DMS114 treated with DMSO at 0.1 percent for 48 hours (cell line): ENCODE measurements at regions not wholly inside any gene's neighbourhood (a gene's known extent, or its start where the extent isn't known, plus 50 kb on each side); places are given as distances from the start of the nearest gene placed in this dataset.
"Not testable (repeated sequence)": the region's sequence is repeated elsewhere in the genome, so short reads cannot be mapped to it uniquely, and the experiment has no call there.

ENCODE experiments used
- DNase-seq: peaks from one replicate; lab custom pipeline; 2025; ENCODE audit not compliant: unreplicated experiment; lab: John Stamatoyannopoulos, UW

DNA sequence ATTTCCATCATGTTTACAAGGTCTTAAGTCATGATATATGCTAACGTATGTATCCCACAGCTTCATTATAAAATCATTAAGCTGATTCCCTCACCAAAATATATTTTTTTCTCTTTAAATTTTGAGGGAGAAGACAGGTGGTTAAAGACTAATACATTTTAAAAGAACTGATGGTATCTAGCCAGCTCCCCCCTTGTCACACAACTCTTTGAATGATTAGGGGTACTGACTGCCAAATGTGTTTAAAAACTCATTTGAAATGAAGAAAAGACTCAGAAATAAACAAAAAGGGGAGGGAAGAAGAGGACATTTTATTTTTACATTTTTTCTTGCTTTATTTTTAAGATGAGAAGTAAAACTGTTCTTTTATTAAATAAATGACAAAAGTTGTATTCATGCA is 805.3 kb downstream of the SATB2 start:
- no peak for DNase-seq

DNA sequence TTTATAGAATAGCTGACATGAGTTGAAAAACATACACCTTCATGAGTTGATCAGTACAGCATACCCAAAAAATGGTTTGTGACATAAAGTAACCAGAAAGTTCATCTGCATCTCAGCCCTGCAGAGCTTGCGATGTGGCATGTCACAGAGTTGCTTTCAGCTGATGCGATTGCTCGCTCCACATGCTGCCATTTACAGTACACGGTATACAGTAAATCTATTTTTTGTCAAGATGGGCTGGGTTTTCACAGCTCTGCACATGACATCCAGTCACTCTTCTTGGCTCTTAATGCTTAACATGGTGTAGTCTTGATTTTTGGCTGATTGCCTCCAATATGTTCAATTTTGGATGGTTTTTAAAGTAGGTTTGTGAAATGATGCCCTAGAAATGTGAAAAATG is 811.9 kb downstream of the SATB2 start:
- no peak for DNase-seq

DNA sequence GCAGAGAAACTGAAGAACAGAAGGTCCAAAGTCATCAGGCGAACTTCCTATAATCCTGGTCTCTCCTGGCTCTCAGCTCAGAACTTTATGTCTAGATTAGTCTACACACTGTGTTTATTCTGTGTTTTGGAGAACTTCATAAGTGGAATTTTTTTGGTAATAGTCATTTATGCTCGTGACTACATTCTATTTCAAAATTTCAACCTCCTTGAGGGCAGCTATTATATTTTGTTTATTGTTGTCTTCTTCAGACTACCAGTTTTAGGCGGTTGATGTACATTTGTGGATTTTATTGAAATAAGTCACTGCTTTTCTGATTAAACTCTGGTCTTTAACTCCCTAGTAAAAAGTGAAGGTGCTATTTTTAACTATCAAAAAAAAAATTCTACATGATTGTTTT is 816.6 kb downstream of the SATB2 start:
- DNase-seq, result no peak

DNA sequence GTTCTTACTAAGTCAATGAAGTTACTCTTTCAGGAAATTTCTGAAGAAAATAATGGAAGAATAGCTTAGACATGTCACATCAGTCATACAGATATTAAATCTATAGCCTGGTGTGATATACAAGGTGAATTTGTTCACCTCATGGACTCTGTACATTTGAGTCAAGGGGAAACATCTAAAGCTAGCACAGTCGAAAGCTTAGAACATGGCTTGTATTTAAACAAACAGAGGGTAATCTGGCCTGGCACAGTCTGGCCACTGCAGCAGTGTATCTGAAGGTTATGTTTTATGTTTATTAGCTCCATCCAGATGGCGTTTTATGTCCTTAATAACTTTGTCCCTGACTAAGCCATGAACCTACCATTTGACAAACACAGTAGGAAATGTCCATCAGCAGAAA is 817.3 kb downstream of the SATB2 start:
- no peak for DNase-seq

DNA sequence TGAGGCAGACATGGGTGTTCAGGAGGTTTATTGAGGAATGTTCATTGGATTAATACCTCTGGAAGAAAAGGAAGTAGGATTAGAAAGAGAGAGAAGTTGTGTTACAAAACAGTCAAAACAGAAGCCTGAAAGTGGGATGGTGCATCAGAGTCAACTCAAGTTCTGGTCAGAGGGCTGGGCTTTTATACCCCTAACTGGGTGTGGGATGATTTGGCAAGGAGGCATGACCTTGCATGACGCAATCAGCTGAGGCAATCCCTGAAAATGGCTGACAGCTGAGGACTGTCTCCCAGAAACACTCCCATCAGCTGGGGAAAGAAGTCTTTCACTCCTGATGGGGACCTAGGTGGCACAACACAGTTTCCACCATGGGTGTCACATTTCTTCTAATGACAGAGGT is 818.2 kb downstream of the SATB2 start:
- DNase-seq, result no peak

DNA sequence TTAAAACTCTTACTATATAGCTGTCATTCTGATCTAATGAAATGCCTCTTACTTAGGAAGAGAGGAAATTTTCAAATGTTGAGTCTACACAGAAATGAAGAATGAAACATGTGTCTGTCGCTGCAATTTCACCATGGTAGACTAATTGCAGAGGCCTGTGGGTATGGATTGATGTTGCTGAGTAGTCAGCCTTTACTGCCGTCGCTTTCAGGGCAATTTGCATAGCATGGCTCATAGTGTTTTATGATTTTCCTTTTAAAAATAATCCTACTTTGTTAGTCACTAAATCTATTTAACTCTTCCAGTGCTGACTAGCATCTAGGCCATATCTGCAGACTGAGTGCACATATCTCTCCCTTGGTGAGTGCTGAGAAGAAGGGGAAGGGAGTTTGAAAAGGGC is 819.2 kb downstream of the SATB2 start:
- no peak for DNase-seq

DNA sequence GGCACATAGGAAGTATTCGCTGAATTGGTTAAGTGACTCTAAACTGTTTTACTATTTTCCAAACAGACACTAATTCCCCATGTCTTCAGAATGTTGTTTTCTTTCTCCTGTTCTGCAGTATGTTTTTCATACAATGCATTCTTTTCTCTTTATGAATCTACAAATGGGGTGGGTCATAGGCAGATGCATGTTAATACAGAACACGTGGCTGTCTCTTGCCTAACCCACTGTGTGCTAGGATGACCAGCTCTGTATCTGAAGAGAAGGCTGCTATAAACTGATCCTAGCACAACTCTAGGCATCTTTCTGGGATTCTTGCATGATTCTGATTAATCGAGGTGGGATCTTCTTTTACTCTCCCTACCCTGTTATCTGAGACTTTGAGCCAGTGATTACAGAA is 826.0 kb downstream of the PLCL1 start:
- DNase-seq, result no peak

DNA sequence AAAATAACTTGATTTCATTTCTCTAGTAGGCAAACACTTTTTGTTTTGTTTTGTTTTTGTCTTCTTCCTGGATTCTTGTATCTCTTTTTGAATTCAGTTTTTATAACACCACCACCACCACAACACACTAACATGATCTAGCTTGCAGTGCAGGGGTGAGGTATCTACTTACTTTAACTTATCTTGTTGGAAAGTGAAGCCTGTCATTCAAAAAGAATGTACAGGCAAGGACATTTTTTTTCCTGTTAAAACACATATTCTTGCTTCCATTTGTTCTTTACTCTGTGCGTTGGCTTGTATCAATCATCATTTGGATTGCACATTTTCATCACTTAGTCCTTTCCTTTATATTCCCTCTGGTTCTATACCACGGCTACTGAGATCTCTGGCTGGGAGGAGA is 824.2 kb downstream of the PLCL1 start:
- no peak for DNase-seq

DNA sequence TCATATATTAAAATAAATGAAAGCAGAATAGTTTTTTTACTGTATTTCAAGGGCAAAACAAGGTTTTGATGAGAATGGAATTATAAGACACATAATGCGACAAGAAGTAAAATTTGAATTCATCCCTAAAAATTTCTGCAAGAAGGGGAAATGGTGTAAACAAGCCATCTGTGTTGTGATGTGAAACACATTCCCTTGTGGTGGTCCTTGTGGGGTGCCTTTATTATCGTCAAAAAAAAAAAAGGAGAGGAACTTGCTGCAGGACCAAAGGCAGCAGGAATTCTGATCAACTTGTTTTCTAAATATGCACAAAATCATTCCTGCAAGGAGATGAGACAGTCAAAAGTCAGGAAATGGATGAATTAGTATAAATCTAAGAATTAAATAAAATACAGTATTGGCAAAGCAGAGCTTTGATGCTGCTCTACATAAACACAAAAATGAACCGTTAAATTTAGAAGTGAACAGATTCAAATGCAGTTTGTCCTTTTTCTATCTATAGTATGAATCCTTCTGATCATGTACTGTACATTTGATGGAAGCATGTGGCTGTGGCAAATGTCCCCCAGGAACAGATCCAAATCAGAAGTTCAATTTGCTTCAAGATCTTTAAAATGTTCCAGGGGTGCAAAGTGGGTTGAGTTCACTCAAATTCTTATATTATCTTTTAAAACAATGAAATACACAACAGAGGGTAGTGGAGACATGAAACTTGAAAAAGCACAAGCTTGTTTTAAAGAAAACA is 818.8 kb downstream of the PLCL1 start:
- no peak for DNase-seq

DNA sequence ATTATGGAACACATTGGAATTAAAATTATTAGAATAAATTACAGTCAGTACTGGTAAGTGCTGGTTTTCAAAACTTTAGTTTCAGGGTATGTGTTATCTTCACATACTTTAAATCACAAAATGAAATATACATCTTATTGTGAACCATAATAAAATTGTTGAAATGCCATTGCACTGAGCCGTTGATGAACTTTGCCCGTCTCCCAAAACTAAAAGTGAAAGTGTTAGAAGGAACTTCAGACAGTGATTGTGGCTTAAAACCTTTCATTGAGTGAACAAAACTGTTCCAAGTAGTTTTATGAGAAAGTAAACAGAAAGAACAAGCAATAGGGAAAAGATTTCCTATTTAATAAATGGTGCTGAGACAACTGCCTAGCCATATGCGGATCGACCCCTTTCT is 811.6 kb downstream of the PLCL1 start:
- no peak for DNase-seq

DNA sequence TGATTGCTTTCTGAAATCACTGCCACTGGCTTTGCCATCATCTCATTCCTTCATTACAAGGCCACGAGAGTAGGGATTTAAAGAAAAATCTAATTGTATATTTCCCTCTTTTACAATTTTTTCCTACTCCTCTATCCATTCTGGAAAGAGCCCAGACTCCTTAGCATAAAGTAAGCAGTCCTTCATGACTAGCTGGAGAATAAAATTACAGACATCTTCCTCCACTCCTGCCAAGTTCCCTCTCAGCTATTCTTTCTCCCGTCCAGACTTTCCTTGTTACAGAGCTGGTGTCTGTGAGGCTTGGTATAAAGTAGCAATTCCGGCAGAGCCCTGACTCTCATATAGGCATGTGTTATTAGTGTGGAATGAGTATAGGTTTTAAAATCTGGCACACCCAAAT is 806.8 kb downstream of the PLCL1 start:
- no peak for DNase-seq

DNA sequence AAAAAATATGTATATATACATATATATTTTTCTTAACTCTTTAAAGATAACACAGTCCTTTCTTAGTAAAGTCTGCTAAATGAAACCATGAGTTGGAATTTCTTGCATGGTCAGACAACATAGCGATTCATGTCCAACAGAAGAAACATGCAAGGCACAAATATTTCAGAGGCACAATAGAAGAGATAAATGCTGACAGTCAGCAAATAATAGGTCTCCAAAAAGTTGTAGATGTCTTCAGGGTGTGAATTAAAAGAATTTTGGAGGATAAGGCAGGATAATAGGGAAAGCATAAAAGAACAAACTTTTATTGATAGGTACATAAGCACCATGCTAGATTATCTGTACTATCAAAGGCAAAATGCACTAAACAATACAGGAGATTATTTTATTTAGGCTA is 800.2 kb downstream of the PLCL1 start:
- DNase-seq, result no peak

DNA sequence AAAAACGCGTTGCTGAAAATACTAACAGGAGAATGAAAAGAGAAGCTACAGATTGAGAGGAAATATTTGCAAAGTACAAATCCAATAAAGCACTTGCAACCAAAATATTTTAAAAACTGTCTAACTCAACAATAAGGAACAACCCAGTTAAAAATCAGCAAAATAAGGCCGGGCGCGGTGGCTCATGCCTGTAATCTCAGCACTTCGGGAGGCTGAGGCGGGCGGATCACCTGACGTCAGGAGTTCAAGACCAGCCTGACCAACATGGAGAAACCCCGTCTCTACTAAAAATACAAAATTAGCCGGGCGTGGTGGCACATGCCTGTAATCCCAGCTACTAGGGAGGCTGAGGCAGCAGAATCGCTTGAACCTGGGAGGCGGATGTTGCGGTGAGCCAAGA is 798.6 kb downstream of the PLCL1 start:
- not testable (repeated sequence) for DNase-seq

DNA sequence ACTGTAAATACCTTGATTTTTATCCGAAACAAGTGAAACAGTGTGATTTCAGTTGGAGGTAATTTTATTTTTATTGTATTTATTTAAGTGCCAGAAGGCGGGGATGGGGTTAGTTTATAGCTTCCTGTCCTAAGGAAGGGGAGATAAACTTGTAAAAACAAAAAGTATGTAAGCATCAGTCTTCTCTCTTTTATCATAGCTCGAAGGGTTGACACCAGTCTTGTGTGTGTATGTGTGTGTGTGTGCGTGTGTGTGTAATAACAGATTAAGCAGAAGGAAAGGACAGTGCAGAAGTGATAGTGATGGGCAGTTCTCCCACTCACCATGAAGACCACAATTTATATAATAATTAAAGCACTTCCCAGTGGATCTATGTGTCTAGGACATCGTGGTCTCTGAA is 793.3 kb downstream of the PLCL1 start:
- DNase-seq, result no peak

DNA sequence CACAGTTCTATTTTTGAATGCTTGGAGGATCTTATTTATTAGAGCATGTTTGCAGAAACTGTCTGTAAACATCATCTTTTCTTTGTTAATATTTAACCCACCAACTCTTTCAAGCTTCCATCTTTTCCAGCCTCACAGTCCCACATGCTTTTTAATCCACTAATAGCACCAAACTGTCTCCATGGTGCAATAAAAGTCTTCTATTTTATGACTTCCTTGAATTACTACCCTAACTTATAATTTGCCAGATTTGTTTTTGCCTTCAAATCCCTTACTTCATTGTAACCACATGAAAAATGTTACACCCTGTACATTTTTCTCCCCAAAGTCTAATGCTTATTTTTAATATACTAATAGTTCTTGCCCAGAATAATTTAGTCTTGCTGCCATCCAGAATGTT is 792.6 kb downstream of the PLCL1 start:
- no peak for DNase-seq

DNA sequence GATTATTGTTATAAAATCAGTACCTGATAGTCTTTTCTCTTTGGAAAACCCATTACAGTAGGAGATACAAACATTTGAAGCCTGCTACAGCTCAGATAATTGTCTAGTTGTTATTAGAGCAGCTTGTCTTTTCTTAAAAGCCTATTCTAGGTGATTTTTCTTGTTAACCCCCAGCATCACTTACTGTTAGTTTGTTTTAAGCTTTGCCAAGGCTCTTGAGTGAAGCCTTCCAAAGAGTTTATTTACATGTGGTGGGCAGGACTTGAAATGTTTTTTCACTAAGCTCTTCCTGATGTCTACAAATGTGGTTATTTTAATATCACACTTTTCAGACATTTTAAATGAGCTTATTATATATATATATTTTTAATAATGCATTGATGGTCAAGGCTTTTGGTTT is 791.3 kb downstream of the PLCL1 start:
- DNase-seq, result no peak

DNA sequence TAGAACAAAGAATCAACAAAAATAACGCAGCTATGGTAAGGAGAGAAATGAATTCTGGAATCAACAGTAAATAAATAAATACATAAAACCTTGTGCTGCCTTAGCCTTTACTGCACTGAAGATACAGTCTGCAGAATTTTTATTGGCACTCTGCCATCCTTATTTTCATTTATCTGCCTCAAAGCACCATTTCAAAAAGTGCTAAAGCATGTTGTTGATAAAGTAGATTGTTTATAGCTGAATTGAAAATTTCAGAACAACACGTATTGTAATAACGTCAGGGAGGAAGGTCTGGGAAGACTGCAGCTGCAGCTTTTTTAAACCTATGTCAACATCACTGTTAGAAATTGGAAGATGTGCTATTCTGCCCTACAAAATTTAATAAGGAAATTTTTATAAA is 787.2 kb downstream of the PLCL1 start:
- no peak for DNase-seq

DNA sequence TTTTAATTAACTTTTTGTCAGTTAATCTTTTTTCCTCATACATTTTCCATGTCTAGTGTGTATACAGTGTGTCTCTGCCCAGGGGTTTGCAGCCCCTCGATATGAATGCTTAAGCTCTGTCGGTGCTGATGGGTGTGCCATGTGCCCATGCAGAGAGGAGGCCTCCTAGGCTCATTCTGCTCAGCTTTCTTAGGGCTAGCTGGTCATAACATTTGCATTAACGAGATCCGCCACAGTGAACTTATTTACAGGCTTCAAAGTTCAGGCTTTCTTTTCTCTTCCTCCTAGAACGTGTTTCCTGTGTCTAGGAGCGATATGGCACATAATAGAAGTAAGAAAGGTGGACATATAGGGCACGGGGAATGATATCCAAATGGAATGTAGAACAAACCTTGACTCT is 783.3 kb downstream of the PLCL1 start:
- DNase-seq, result no peak

DNA sequence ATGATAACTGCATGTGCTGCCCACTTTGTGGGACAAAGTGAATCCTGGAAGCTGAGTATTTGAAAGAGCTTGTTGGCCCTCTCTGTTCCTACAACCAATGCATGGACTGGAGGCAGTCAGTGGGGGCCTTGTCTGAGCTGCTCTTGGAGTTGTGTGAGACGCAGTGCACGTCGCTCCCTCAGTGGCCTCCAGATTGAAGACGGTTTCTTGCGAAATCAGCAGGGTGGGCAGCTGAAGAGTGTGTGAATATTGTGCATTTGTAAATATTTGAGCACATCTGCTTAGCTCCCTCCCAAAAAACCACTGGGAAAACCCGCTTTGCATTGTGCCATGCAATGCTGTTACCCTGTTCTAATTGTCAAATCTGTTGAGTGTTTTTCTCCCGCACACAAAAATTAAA is 782.8 kb downstream of the PLCL1 start:
- DNase-seq, result no peak

DNA sequence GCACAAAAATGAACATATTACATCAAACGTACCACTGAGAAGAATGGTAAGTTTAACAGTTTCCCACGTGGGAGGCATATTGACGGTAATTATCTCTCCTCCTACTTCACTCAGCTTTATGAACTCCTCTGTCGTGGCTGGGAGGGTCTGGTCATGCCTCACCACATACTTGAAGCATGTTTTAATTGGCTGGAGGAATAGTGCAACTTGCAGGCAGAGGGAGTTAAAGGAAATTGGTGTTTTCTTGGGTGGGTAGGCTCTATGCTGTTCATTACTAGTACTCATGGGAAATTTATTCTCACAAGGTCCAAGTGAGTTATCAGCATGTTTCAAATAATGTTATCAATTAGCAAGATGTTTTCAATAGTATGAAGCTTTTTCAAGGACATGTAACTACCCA is 767.0 kb downstream of the PLCL1 start:
- DNase-seq, result no peak

DNA sequence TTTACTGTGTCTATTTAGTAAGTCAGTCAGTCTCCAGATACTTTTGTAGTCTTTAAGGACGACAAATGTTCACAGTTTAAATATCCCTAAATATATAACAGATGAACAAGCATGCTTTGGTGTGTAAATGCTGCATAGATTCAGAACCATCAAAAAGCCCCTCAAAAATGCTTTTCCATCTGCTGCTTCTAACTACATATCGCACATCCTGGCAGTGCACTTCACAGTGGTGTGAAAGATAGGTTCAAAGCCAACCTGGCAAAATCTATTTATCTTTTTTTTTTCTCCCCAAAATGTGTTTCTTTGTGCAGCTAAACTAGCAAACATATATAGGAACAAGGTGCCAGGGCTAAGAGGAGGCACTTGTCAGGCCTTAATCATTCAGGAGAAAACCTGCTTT is 753.8 kb downstream of the PLCL1 start:
- DNase-seq, result no peak

DNA sequence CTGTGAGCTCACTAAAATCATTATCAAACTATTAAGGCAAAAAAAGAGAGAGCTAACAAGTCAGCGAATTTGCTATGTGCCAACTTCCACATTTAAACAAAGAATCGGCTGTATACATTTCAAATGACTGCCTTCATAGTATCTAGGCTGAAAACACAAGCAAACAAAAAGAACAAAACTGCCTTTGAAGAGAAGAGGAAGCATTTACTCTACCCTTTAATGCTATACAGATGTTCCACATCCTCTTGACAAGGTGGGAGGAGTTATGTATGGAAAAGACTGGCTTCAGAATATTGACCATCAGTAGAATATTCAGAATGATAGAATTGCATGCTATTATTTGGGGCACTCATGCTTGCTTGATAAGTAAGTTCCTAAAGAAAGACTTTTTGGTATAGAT is 741.7 kb downstream of the PLCL1 start:
- DNase-seq, result no peak

DNA sequence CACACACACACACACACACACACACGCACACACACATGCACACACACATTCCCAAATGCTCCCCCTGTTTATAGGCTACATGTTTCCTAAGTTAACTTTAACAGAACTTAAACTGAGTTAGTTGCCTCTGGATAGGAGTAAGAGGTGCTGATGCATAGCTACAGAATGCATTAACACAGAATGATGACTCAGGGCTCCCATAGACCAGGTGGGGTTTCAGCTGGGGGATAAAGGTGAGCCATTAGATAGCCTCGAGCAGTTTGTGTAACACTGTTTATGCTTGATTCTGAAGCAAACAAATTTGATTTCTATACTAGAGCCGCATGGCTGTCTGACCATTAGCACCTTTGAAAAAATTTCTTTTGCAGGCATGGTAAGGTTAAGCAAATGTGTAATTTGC is 741.0 kb downstream of the PLCL1 start:
- no peak for DNase-seq

DNA sequence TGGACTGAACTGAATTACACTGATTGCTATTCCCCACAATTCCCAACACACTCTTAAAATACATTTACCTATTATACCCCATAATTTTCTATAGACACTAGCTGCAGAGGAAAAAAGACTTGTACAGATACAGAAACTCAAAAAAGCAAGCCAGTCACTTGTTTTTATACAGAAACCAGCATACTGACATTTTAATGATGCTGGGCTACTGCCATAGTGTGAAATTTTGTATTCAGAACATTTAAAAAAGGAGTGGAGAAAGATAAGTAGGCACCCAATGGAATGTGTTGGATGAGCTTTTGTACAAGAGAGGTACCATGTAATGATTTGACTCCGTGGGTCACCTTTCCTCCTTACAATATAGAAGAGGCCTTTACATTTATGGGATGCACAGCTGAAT is 740.1 kb downstream of the PLCL1 start:
- DNase-seq, result no peak
